Transverse colon (tissue), 3 donors: ENCODE measurements at regions not wholly inside any gene's neighbourhood (a gene's known extent, or its start where the extent isn't known, plus 50 kb on each side); places are given as distances from the start of the nearest gene placed in this dataset.
"Not testable (repeated sequence)": the region's sequence is repeated elsewhere in the genome, so short reads cannot be mapped to it uniquely, and the experiment has no call there.

Source experiments
- CTCF ChIP-seq, 5 experiments: fragments of 200-600 bp in 3 of 5; fragments of 450-650 bp in 2 of 5; sonication (generic) in 3 of 5; IDR thresholded peaks; 1 replicate in 2 of 5; 2 replicates in 3 of 5; pipeline ENCODE4 v1.5.1; 2016 to 2017; ENCODE audit warnings: antibody characterized with exemption in 5 of 5, inconsistent platforms in 3 of 5, mild to moderate bottlenecking in 2 of 5, moderate library complexity in 1 of 5
- EP300 ChIP-seq: sonication (generic); formaldehyde crosslinking; IDR thresholded peaks from one replicate; pipeline ENCODE4 v1.6.1; 2017; ENCODE audit warnings: antibody characterized with exemption, low read depth

GRCh38 chr7:7005949-7006348, 176.4 kb upstream of the C1GALT1 start:
- not testable (repeated sequence) for TF ChIP-seq CTCF (IDR thresholded peaks at IDR 0.05); EP300
